ENCODE measurements at regions not wholly inside any gene's neighbourhood (a gene's known extent, or its start where the extent isn't known, plus 50 kb on each side); places are given as distances from the start of the nearest gene placed in this dataset.

- no peak for ATAC-seq
These were observed 505.3 kb downstream of the COG6 start for GRCh38 chr13:40160618-40161350.

GRCh38 chr13:40161351-40161810, 505.1 kb downstream of the FOXO1 start:
- no peaks in the 10 kb centered on the region for H3K27me3 Mint-ChIP-seq
- no peaks in the 10 kb centered on the region for H3K9me3 ChIP-seq (ENCODE audit: control insufficient read depth, low read length, poor library complexity, severe bottlenecking)
- peaks cover 2% of the 10 kb centered on the region for H3K36me3 Mint-ChIP-seq (ENCODE audit: low read depth)
- DNase-seq = no peak
- H3K4me3 Mint-ChIP-seq = no peak overlapping the region
- ATAC-seq = no peak
- peaks cover 10% of the 10 kb centered on the region for H3K4me1 Mint-ChIP-seq
- H3K27ac Mint-ChIP-seq = no peak overlapping the region

More at GRCh38 chr13:40160618-40161350, 505.3 kb downstream of the COG6 start:
- no peak for DNase-seq
- Mint-ChIP-seq H3K4me1 (peaks cover 9% of the 10 kb centered on the region), H3K27me3 (no peaks in the 10 kb centered on the region), H3K4me3 (no peak overlapping the region), H3K27ac (no peak overlapping the region), H3K36me3 (ENCODE audit: low read depth) (peaks cover 2% of the 10 kb centered on the region)
- no peaks in the 10 kb centered on the region for H3K9me3 ChIP-seq (ENCODE audit: control insufficient read depth, low read length, poor library complexity, severe bottlenecking)

- H3K27ac Mint-ChIP-seq = no peak overlapping the region
- H3K4me1 Mint-ChIP-seq = peaks cover 13% of the 10 kb centered on the region
These were observed 504.5 kb downstream of the FOXO1 start for GRCh38 chr13:40161931-40162330.

GRCh38 chr13:40163066-40164000, 503.1 kb downstream of the FOXO1 start:
- no peak for ATAC-seq
- peaks cover 2% of the 10 kb centered on the region for H3K36me3 Mint-ChIP-seq (ENCODE audit: low read depth)
- H3K9me3 ChIP-seq (ENCODE audit: control insufficient read depth, low read length, poor library complexity, severe bottlenecking) = no peaks in the 10 kb centered on the region
- H3K4me1 Mint-ChIP-seq = peaks cover 13% of the 10 kb centered on the region
- no peak overlapping the region for H3K27ac Mint-ChIP-seq
- no peak overlapping the region for H3K4me3 Mint-ChIP-seq
- DNase-seq = no peak
- H3K27me3 Mint-ChIP-seq = no peaks in the 10 kb centered on the region

More at GRCh38 chr13:40161931-40162330, 504.5 kb downstream of the FOXO1 start:
- Mint-ChIP-seq H3K36me3 (ENCODE audit: low read depth) (peaks cover 2% of the 10 kb centered on the region), H3K4me3 (no peak overlapping the region), H3K27me3 (no peaks in the 10 kb centered on the region)
- H3K9me3 ChIP-seq (ENCODE audit: control insufficient read depth, low read length, poor library complexity, severe bottlenecking) = no peaks in the 10 kb centered on the region
- DNase-seq = no peak
- ATAC-seq = no peak

- no peak overlapping the region for H3K27ac Mint-ChIP-seq
- H3K4me1 Mint-ChIP-seq = peaks cover 13% of the 10 kb centered on the region
- ATAC-seq (no peak), DNase-seq (no peak)
- H3K36me3 Mint-ChIP-seq (ENCODE audit: low read depth) = peaks cover 2% of the 10 kb centered on the region
- H3K27me3 Mint-ChIP-seq = no peaks in the 10 kb centered on the region
- no peak overlapping the region for H3K4me3 Mint-ChIP-seq
- H3K9me3 ChIP-seq (ENCODE audit: control insufficient read depth, low read length, poor library complexity, severe bottlenecking) = no peaks in the 10 kb centered on the region
These were observed 502.3 kb downstream of the FOXO1 start for GRCh38 chr13:40164133-40164532.

- Mint-ChIP-seq H3K4me1 (peaks cover 11% of the 10 kb centered on the region), H3K27ac (peak overlapping the region; percentile 27), H3K27me3 (no peaks in the 10 kb centered on the region), H3K4me3 (no peak overlapping the region), H3K36me3 (ENCODE audit: low read depth) (peaks cover 2% of the 10 kb centered on the region)
- H3K9me3 ChIP-seq (ENCODE audit: control insufficient read depth, low read length, poor library complexity, severe bottlenecking) = no peaks in the 10 kb centered on the region
- ATAC-seq (no peak), DNase-seq (no peak)
These were observed 501.0 kb downstream of the FOXO1 start for GRCh38 chr13:40165316-40165932.

- Mint-ChIP-seq H3K4me3 (no peak overlapping the region), H3K27ac (no peak overlapping the region), H3K27me3 (no peaks in the 10 kb centered on the region), H3K36me3 (ENCODE audit: low read depth) (peaks cover 2% of the 10 kb centered on the region), H3K4me1 (peaks cover 8% of the 10 kb centered on the region)
- ATAC-seq = no peak
- no peak for DNase-seq
- no peaks in the 10 kb centered on the region for H3K9me3 ChIP-seq (ENCODE audit: control insufficient read depth, low read length, poor library complexity, severe bottlenecking)
These were observed 499.1 kb downstream of the FOXO1 start for GRCh38 chr13:40167327-40167726.

- DNase-seq (no peak), ATAC-seq (no peak)
- Mint-ChIP-seq H3K27ac (no peak overlapping the region), H3K27me3 (no peaks in the 10 kb centered on the region), H3K36me3 (ENCODE audit: low read depth) (no peaks in the 10 kb centered on the region), H3K4me1 (peaks cover 4% of the 10 kb centered on the region), H3K4me3 (no peak overlapping the region)
- H3K9me3 ChIP-seq (ENCODE audit: control insufficient read depth, low read length, poor library complexity, severe bottlenecking) = no peaks in the 10 kb centered on the region
These were observed 497.8 kb downstream of the FOXO1 start for GRCh38 chr13:40168425-40169166.

- H3K27ac Mint-ChIP-seq = no peak overlapping the region
- no peaks in the 10 kb centered on the region for H3K27me3 Mint-ChIP-seq
- no peaks in the 10 kb centered on the region for H3K9me3 ChIP-seq (ENCODE audit: control insufficient read depth, low read length, poor library complexity, severe bottlenecking)
- H3K4me1 Mint-ChIP-seq = peaks cover 4% of the 10 kb centered on the region
- DNase-seq = no peak
- no peak for ATAC-seq
- H3K36me3 Mint-ChIP-seq (ENCODE audit: low read depth) = no peaks in the 10 kb centered on the region
- no peak overlapping the region for H3K4me3 Mint-ChIP-seq
These were observed 497.0 kb downstream of the FOXO1 start for GRCh38 chr13:40169476-40169875.

- H3K27me3 Mint-ChIP-seq = peaks cover 4% of the 10 kb centered on the region
- H3K36me3 Mint-ChIP-seq (ENCODE audit: low read depth) = no peaks in the 10 kb centered on the region
- ATAC-seq (no peak), DNase-seq (no peak)
- peaks cover 4% of the 10 kb centered on the region for H3K4me1 Mint-ChIP-seq
- no peak overlapping the region for H3K4me3 Mint-ChIP-seq
- no peak overlapping the region for H3K27ac Mint-ChIP-seq
- no peaks in the 10 kb centered on the region for H3K9me3 ChIP-seq (ENCODE audit: control insufficient read depth, low read length, poor library complexity, severe bottlenecking)
These were observed 496.4 kb downstream of the FOXO1 start for GRCh38 chr13:40170091-40170490.

GRCh38 chr13:40170982-40171381, 495.5 kb downstream of the FOXO1 start:
- no peak overlapping the region for H3K27ac Mint-ChIP-seq
- peaks cover 4% of the 10 kb centered on the region for H3K27me3 Mint-ChIP-seq
- DNase-seq (no peak), ATAC-seq (no peak)
- no peak overlapping the region for H3K4me3 Mint-ChIP-seq
- H3K9me3 ChIP-seq (ENCODE audit: control insufficient read depth, low read length, poor library complexity, severe bottlenecking) = no peaks in the 10 kb centered on the region
- peaks cover 4% of the 10 kb centered on the region for H3K4me1 Mint-ChIP-seq
- H3K36me3 Mint-ChIP-seq (ENCODE audit: low read depth) = no peaks in the 10 kb centered on the region

GRCh38 chr13:40171566-40171965, 494.9 kb downstream of the FOXO1 start:
- ATAC-seq = no peak
- Mint-ChIP-seq H3K4me3 (no peak overlapping the region), H3K36me3 (ENCODE audit: low read depth) (no peaks in the 10 kb centered on the region)

More at GRCh38 chr13:40171566-40171965, 494.9 kb downstream of the FOXO1 start:
- Mint-ChIP-seq H3K27me3 (peaks cover 4% of the 10 kb centered on the region), H3K4me1 (peaks cover under 1% of the 10 kb centered on the region), H3K27ac (no peak overlapping the region)
- no peaks in the 10 kb centered on the region for H3K9me3 ChIP-seq (ENCODE audit: control insufficient read depth, low read length, poor library complexity, severe bottlenecking)
- no peak for DNase-seq
